HG03280 (cell line): ENCODE measurements at regions not wholly inside any gene's neighbourhood (a gene's known extent, or its start where the extent isn't known, plus 50 kb on each side); places are given as distances from the start of the nearest gene placed in this dataset.
"Not testable (repeated sequence)": the region's sequence is repeated elsewhere in the genome, so short reads cannot be mapped to it uniquely, and the experiment has no call there.

Experiments
- ATAC-seq: cut with Tn5 transposase; IDR thresholded peaks from one replicate; pipeline ENCODE4 v1.9.1; 2021; ENCODE audit warnings: mild to moderate bottlenecking, moderate library complexity; ENCODE audit not compliant: unreplicated experiment

GRCh38 chr12:69173368-69173767 is 66.0 kb upstream of the CPSF6 start:
- ATAC-seq = no peak

GRCh38 chr12:69179786-69180185 is 59.6 kb upstream of the CPSF6 start:
- no peak for ATAC-seq

GRCh38 chr12:69187572-69187971 is 51.8 kb upstream of the CPSF6 start:
- ATAC-seq = not testable (repeated sequence)

GRCh38 chr12:69189378-69189978 is 49.9 kb upstream of the CPSF6 start:
- ATAC-seq = no peak
